Caco-2 (cell line): ENCODE measurements at regions not wholly inside any gene's neighbourhood (a gene's known extent, or its start where the extent isn't known, plus 50 kb on each side); places are given as distances from the start of the nearest gene placed in this dataset.

ENCODE experiments used
- BruUV-seq: library from RNA; stranded (reverse); fragments of 400-500 nt; replicated peaks from 2 replicates; lab custom pipeline; 2021; lab: Mats Ljungman, UMichigan
- CTCF ChIA-PET: fragments of 300-600 bp; sonication (Branson Sonifier 250); formaldehyde crosslinking; loops from one replicate; lab custom pipeline; 2022; ENCODE audit warnings: antibody characterized with exemption; lab: Charles Lee
- POLR2A ChIA-PET: fragments of 300-600 bp; sonication (Branson Sonifier 250); formaldehyde crosslinking; loops from one replicate; lab custom pipeline; 2022; ENCODE audit warnings: antibody characterized with exemption; lab: Charles Lee
- DNase-seq, 2 experiments: peaks; one replicate each; pipeline versions ENCODE4 v3.0.0 to v3.0.0-alpha.2; 2020 to 2022
- H3K27me3 ChIP-seq: replicated peaks from 2 replicates; pipeline ENCODE4 v1.6.0; 2011; ENCODE audit warnings: low read length; ENCODE audit not compliant: control insufficient read depth, insufficient read depth
- H3K36me3 ChIP-seq: 2 replicates; pipeline ENCODE4 v1.5.1; 2011; ENCODE audit warnings: low read length; ENCODE audit not compliant: control insufficient read depth, insufficient read depth
- H3K4me1 ChIP-seq: fragments of 250-450 bp; sonication (Bioruptor Pico); 2 replicates; pipeline ENCODE4 v1.5.1; 2020; ENCODE audit warnings: mild to moderate bottlenecking
- H3K4me3 ChIP-seq: 2 replicates; pipeline ENCODE4 v1.5.1; 2011; ENCODE audit warnings: low read depth, mild to moderate bottlenecking, control low read depth, low read length
- H3K9me3 ChIP-seq: fragments of 250-450 bp; sonication (Bioruptor Pico); 2 replicates; pipeline ENCODE4 v1.5.1; 2020; ENCODE audit warnings: mild to moderate bottlenecking, moderate library complexity
- H3K27ac Mint-ChIP-seq: one replicate; pipeline ENCODE4 v1.8.0; 2022; ENCODE audit warnings: mixed read lengths; ENCODE audit not compliant: unreplicated experiment
- H3K27me3 Mint-ChIP-seq: one replicate; pipeline ENCODE4 v1.8.0; 2022; ENCODE audit warnings: mixed read lengths; ENCODE audit not compliant: insufficient read depth, unreplicated experiment
- H3K36me3 Mint-ChIP-seq: one replicate; pipeline ENCODE4 v1.8.0; 2022; ENCODE audit warnings: mild to moderate bottlenecking, mixed read lengths; ENCODE audit not compliant: insufficient read depth, unreplicated experiment
- H3K4me1 Mint-ChIP-seq: one replicate; pipeline ENCODE4 v1.8.0; 2022; ENCODE audit warnings: low read depth, mixed read lengths; ENCODE audit not compliant: unreplicated experiment
- H3K4me3 Mint-ChIP-seq: one replicate; pipeline ENCODE4 v1.8.0; 2022; ENCODE audit warnings: mild to moderate bottlenecking, moderate library complexity, mixed read lengths; ENCODE audit not compliant: unreplicated experiment
- H3K9me3 Mint-ChIP-seq: one replicate; pipeline ENCODE4 v1.8.0; 2022; ENCODE audit warnings: mixed read lengths; ENCODE audit not compliant: unreplicated experiment
- CTCF ChIP-seq, 2 experiments: fragments of 200-600 bp in 1 of 2; IDR thresholded peaks; 1 replicate in 1 of 2; 2 replicates in 1 of 2; pipeline versions ENCODE4 v1.5.1 to v1.8.0; 2011 to 2022; ENCODE audit warnings: antibody characterized with exemption in 1 of 2, control low read depth in 1 of 2, inconsistent platforms in 1 of 2, low read depth in 1 of 2, low read length in 1 of 2, mild to moderate bottlenecking in 1 of 2, moderate library complexity in 1 of 2; ENCODE audit not compliant: insufficient read depth in 1 of 2, severe bottlenecking in 1 of 2, unreplicated experiment in 1 of 2
- intact Hi-C: fragments of 100-400 bp; cut with micrococcal nuclease; formaldehyde crosslinking; loops from one replicate; pipeline ENCODE4 v1.10.0; 2022; ENCODE audit not compliant: unreplicated experiment

- H3K36me3 Mint-ChIP-seq: no peaks in the 10 kb centered on the region
- H3K27me3 Mint-ChIP-seq: no peaks in the 10 kb centered on the region
- BruUV-seq: no TSS peak
- H3K9me3 Mint-ChIP-seq: no peaks in the 10 kb centered on the region
- intact Hi-C loops: no loop called here
- Histone ChIP-seq H3K36me3 (no peaks in the 10 kb centered on the region), H3K4me3 (no peak overlapping the region), H3K9me3 (no peaks in the 10 kb centered on the region), H3K4me1 (no peaks in the 10 kb centered on the region), H3K27me3 (no peaks in the 10 kb centered on the region)
- CTCF ChIA-PET: no interaction called here
- H3K4me3 Mint-ChIP-seq: no peak overlapping the region
- no peak for TF ChIP-seq CTCF (IDR thresholded peaks at IDR 0.05; ENCODE audit: insufficient read depth in 1 of 2, low read depth in 1 of 2, low read length in 1 of 2, severe bottlenecking in 1 of 2, unreplicated experiment in 1 of 2)
- H3K27ac Mint-ChIP-seq: no peak overlapping the region
- POLR2A ChIA-PET: no interaction called here
- no peaks in the 10 kb centered on the region for H3K4me1 Mint-ChIP-seq
- no peak for DNase-seq
Observed at GRCh38 chr1:213884402-213884801, 103.4 kb upstream of the PROX1 start.

DNA sequence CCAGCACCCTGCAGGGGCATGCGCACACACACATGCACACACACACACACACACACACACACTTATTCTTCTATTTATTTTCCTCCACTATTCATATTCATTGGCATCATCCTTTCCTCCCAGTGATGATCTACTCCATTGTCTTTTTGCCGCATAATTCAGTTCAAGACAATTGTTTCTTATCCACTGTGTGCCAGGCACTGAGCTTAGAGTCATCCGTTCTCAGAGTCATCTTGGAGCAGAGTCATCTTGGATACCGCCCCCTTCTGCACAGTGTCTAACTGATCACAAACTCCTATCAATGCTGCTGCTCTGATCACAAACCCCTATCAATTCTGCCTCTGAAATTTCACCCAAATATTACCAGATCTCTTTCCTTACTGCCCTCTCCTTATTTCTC is 102.8 kb upstream of the PROX1 start:
- no peaks in the 10 kb centered on the region for H3K36me3 Mint-ChIP-seq
- intact Hi-C loops: no loop called here
- no peak for TF ChIP-seq CTCF (IDR thresholded peaks at IDR 0.05; ENCODE audit: insufficient read depth in 1 of 2, low read depth in 1 of 2, low read length in 1 of 2, severe bottlenecking in 1 of 2, unreplicated experiment in 1 of 2)
- H3K4me1 Mint-ChIP-seq: no peaks in the 10 kb centered on the region
- H3K4me3 Mint-ChIP-seq: no peak overlapping the region
- ChIA-PET CTCF (no interaction called here), POLR2A (no interaction called here)
- H3K4me1 ChIP-seq: no peaks in the 10 kb centered on the region
- no peaks in the 10 kb centered on the region for H3K9me3 ChIP-seq
- no peak for DNase-seq
- H3K27me3 Mint-ChIP-seq: no peaks in the 10 kb centered on the region
- no peaks in the 10 kb centered on the region for H3K9me3 Mint-ChIP-seq
- no peak overlapping the region for H3K4me3 ChIP-seq
- no peaks in the 10 kb centered on the region for H3K27me3 ChIP-seq
- no TSS peak for BruUV-seq
- no peak overlapping the region for H3K27ac Mint-ChIP-seq
- no peaks in the 10 kb centered on the region for H3K36me3 ChIP-seq

DNA sequence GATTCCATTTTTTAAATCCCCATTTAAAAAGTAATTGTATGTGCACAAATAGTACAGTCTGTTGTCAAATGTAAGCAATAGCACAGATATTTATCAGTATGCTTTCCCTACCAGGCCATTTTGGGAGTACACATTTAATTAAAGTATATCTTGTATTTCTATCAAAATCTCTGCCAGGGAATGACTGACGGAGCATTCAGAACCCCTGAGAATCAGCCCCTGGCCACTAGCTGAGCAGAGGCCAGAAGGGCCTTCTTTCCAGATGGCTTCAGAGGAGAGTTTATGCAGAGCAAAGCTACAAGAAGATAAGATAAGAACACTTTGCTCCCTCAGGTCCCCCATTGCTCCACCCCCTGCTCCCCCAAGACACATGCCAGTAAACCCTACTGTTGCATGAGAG is 99.9 kb upstream of the PROX1 start:
- CTCF ChIA-PET: no interaction called here
- H3K9me3 Mint-ChIP-seq: no peaks in the 10 kb centered on the region
- POLR2A ChIA-PET: no interaction called here

More for the DNA sequence above, 99.9 kb upstream of the PROX1 start:
- H3K4me1 ChIP-seq: no peaks in the 10 kb centered on the region
- no peak overlapping the region for H3K4me3 Mint-ChIP-seq
- no peak for DNase-seq
- H3K36me3 ChIP-seq: no peaks in the 10 kb centered on the region
- H3K4me3 ChIP-seq: no peak overlapping the region
- intact Hi-C loops: no loop called here
- no peak for TF ChIP-seq CTCF (IDR thresholded peaks at IDR 0.05; ENCODE audit: insufficient read depth in 1 of 2, low read depth in 1 of 2, low read length in 1 of 2, severe bottlenecking in 1 of 2, unreplicated experiment in 1 of 2)
- H3K36me3 Mint-ChIP-seq: no peaks in the 10 kb centered on the region
- no TSS peak for BruUV-seq
- no peaks in the 10 kb centered on the region for H3K27me3 ChIP-seq
- H3K4me1 Mint-ChIP-seq: no peaks in the 10 kb centered on the region
- no peaks in the 10 kb centered on the region for H3K27me3 Mint-ChIP-seq
- H3K9me3 ChIP-seq: no peaks in the 10 kb centered on the region
- no peak overlapping the region for H3K27ac Mint-ChIP-seq
